Activated CD4-positive, alpha-beta T cell treated with anti-CD3 and anti-CD28 coated beads, Interleukin-2, amount 10 ng/mL, durations not matched to agents 7 days and 5 days (primary cell): ENCODE measurements at regions not wholly inside any gene's neighbourhood (a gene's known extent, or its start where the extent isn't known, plus 50 kb on each side); places are given as distances from the start of the nearest gene placed in this dataset.
A peak's percentile ranks its signal among the peaks of the same experiment; 100 is the strongest.

ENCODE experiments used
- CTCF ChIA-PET: fragments of 350-600 bp; sonication (Branson Sonifier 250); formaldehyde crosslinking; loops from one replicate; lab custom pipeline; 2021; ENCODE audit warnings: antibody characterized with exemption; lab: Charles Lee
- POLR2A ChIA-PET: fragments of 350-600 bp; sonication (Branson Sonifier 250); formaldehyde crosslinking; loops from one replicate; lab custom pipeline; 2021; ENCODE audit warnings: antibody characterized with exemption; lab: Charles Lee
- DNase-seq: peaks from one replicate; pipeline ENCODE4 v3.0.0-alpha.2; 2020
- H3K27ac Mint-ChIP-seq: one replicate; pipeline ENCODE4 v1.8.0; 2021; ENCODE audit warnings: mild to moderate bottlenecking, moderate library complexity, mixed read lengths
- H3K27me3 Mint-ChIP-seq: one replicate; pipeline ENCODE4 v1.8.0; 2021; ENCODE audit warnings: mixed read lengths
- H3K36me3 Mint-ChIP-seq: one replicate; pipeline ENCODE4 v1.8.0; 2021; ENCODE audit warnings: low read depth, mixed read lengths
- H3K4me1 Mint-ChIP-seq: one replicate; pipeline ENCODE4 v1.8.0; 2021; ENCODE audit warnings: mixed read lengths
- H3K4me3 Mint-ChIP-seq: one replicate; pipeline ENCODE4 v1.8.0; 2021; ENCODE audit warnings: mild to moderate bottlenecking, moderate library complexity, mixed read lengths
- H3K9me3 Mint-ChIP-seq: one replicate; pipeline ENCODE4 v1.8.0; 2021; ENCODE audit warnings: mixed read lengths

DNA sequence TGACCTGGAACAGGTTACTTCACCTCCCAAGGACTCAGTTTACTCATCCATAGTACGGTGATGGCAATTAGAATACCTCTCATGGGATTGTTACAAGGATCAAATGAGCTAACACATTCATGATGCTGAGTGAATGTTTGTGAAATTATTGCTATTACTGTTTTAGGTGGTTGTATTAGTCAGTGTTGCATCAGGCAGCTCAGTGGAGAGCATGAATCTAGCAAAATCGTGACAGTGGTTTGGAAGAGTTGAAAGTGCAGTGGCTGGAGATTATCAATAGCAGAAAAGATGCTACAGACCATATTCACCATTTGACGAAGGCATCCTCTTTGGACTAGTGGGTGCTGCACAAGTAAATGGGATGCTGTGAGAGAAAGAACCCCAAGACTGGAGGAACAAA, 50.4 kb upstream of the CTNNBL1 start:
- H3K27me3 Mint-ChIP-seq = peaks cover 31% of the 10 kb centered on the region
- no peak overlapping the region for H3K4me3 Mint-ChIP-seq
- ChIA-PET CTCF (interaction anchor here (1.2 kb wide), 1 partner anchor 18 kb away, joined by 3 read pairs; no protein-coding TSS in a partner anchor), POLR2A (no interaction called here)
- H3K4me1 Mint-ChIP-seq = no peaks in the 10 kb centered on the region
- no peak for DNase-seq
- no peak overlapping the region for H3K27ac Mint-ChIP-seq
- no peaks in the 10 kb centered on the region for H3K36me3 Mint-ChIP-seq
- no peaks in the 10 kb centered on the region for H3K9me3 Mint-ChIP-seq

- CTCF ChIA-PET = interaction anchor here (1.2 kb wide), 1 partner anchor 17 kb away, joined by 3 read pairs; no protein-coding TSS in a partner anchor
- H3K27ac Mint-ChIP-seq = no peak overlapping the region
- no peak overlapping the region for H3K4me3 Mint-ChIP-seq
- no peaks in the 10 kb centered on the region for H3K4me1 Mint-ChIP-seq
- no peaks in the 10 kb centered on the region for H3K9me3 Mint-ChIP-seq
- H3K36me3 Mint-ChIP-seq = no peaks in the 10 kb centered on the region
- no peak for DNase-seq
- POLR2A ChIA-PET = no interaction called here
- H3K27me3 Mint-ChIP-seq = peaks cover 30% of the 10 kb centered on the region
Measured at GRCh38 chr20:37642246-37642645, 51.6 kb upstream of the CTNNBL1 start.

- peaks cover 29% of the 10 kb centered on the region for H3K27me3 Mint-ChIP-seq
- peaks cover 2% of the 10 kb centered on the region for H3K9me3 Mint-ChIP-seq
- POLR2A ChIA-PET = no interaction called here
- H3K36me3 Mint-ChIP-seq = no peaks in the 10 kb centered on the region
- H3K27ac Mint-ChIP-seq = no peak overlapping the region
- no peak for DNase-seq
- no peaks in the 10 kb centered on the region for H3K4me1 Mint-ChIP-seq
- H3K4me3 Mint-ChIP-seq = no peak overlapping the region
- CTCF ChIA-PET = interaction anchor here (0.7 kb wide), 1 partner anchor 9 kb away, joined by 3 read pairs; no protein-coding TSS in a partner anchor
Measured at GRCh38 chr20:37640600-37641561, 52.9 kb upstream of the CTNNBL1 start.

DNA sequence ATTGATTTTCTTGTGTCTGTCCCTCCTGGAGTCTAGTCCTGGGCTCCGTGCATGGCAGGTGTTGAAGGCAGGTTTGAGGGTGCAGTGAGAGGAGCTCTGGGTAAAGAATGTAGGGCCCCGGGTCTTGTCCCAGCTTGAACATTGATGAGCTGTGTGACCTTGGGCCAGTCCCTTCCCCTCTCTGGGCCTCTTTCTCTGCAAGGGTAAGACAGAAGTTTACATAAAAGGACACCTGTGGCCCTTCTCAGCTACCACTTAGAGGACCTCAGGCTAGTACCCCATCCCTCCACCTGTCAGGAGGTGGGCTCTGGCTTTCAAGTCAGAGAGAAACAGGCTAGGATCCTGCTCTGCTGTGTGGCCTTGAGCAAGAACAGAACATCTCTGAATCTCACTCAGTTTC, 55.3 kb upstream of the CTNNBL1 start:
- H3K27me3 Mint-ChIP-seq = peaks cover 26% of the 10 kb centered on the region
- POLR2A ChIA-PET = no interaction called here
- H3K4me3 Mint-ChIP-seq = no peak overlapping the region
- H3K4me1 Mint-ChIP-seq = no peaks in the 10 kb centered on the region
- peaks cover 14% of the 10 kb centered on the region for H3K9me3 Mint-ChIP-seq
- no peak for DNase-seq
- CTCF ChIA-PET = interaction anchor here (1.3 kb wide), 1 partner anchor 18 kb away, joined by 3 read pairs; no protein-coding TSS in a partner anchor
- H3K27ac Mint-ChIP-seq = no peak overlapping the region
- no peaks in the 10 kb centered on the region for H3K36me3 Mint-ChIP-seq

GRCh38 chr20:37636977-37637376, 56.9 kb upstream of the CTNNBL1 start:
- H3K27ac Mint-ChIP-seq = no peak overlapping the region
- no peak for DNase-seq
- peaks cover 18% of the 10 kb centered on the region for H3K27me3 Mint-ChIP-seq
- H3K9me3 Mint-ChIP-seq = peaks cover 14% of the 10 kb centered on the region
- no peak overlapping the region for H3K4me3 Mint-ChIP-seq
- ChIA-PET POLR2A (no interaction called here), CTCF (interaction anchor here (0.5 kb wide), 1 partner anchor 1033 kb away, joined by 4 read pairs; no protein-coding TSS in a partner anchor)
- H3K36me3 Mint-ChIP-seq = no peaks in the 10 kb centered on the region
- H3K4me1 Mint-ChIP-seq = no peaks in the 10 kb centered on the region

DNA sequence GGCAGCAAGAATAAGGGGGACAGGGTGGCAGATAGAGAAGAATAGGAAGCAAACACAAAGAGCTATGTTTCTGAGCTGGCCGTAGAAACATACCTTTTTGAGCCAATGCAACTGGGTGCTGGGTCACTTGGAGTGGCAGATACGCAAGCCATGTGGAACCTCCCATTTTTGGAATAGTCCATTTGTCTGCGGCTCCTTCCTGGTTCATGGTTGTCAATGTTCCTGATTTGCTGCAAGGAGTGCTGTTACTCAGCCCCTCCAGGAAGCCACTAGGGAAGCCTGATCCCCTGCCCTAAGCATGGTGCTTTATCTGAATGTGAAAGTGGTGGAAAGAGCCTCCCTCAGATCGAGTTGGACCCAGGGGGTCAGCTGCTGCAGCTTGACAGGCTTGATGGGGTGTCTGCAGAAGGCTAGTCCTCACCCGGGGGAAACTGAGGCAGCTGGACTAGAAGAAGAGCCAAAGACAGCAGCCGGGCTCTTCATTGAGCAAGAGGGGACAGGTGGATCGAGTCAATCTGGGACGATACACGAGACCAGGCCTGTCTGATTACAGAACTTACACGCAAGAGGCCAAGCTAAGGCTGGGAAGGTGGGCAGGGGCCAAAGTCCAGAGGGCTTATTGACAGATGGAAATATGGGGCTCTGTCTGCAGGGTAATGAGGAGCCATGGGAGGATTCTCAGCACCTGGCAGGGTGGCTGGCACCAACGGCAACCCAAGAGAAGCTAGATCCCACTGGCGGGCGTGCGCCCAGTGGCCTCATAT, 57.4 kb upstream of the CTNNBL1 start:
- DNase-seq = no peak
- no peaks in the 10 kb centered on the region for H3K4me1 Mint-ChIP-seq
- ChIA-PET CTCF (no interaction called here), POLR2A (no interaction called here)
- peaks cover 14% of the 10 kb centered on the region for H3K9me3 Mint-ChIP-seq
- no peaks in the 10 kb centered on the region for H3K36me3 Mint-ChIP-seq
- H3K4me3 Mint-ChIP-seq = no peak overlapping the region
- H3K27me3 Mint-ChIP-seq = peaks cover 15% of the 10 kb centered on the region
- H3K27ac Mint-ChIP-seq = no peak overlapping the region

DNA sequence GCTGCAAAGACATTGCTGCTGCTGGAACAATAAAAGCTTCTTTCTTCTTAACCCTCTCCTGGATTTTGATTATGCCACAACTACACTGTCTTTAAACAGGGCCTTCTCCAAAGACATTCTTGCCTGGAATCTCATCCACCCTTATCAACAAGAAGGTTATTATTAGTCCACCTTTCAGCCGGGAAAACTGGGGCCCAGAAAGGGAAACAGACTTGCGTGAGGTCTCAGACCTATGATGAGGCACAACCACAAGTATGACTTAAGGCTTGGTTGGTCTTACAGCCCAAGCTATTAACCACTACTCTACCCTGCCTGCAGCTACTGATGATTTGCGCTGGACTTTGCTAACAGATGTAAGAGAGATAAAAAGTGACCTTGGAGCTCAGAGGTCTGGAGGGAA, 62.8 kb upstream of the CTNNBL1 start:
- H3K27ac Mint-ChIP-seq = no peak overlapping the region
- DNase-seq = no peak
- no peak overlapping the region for H3K4me3 Mint-ChIP-seq
- no peaks in the 10 kb centered on the region for H3K4me1 Mint-ChIP-seq
- peaks cover 25% of the 10 kb centered on the region for H3K27me3 Mint-ChIP-seq
- POLR2A ChIA-PET = no interaction called here
- H3K9me3 Mint-ChIP-seq = peaks cover 14% of the 10 kb centered on the region
- H3K36me3 Mint-ChIP-seq = no peaks in the 10 kb centered on the region
- CTCF ChIA-PET = interaction anchor here (1.3 kb wide), 1 partner anchor 15 kb away, joined by 4 read pairs; no protein-coding TSS in a partner anchor

DNA sequence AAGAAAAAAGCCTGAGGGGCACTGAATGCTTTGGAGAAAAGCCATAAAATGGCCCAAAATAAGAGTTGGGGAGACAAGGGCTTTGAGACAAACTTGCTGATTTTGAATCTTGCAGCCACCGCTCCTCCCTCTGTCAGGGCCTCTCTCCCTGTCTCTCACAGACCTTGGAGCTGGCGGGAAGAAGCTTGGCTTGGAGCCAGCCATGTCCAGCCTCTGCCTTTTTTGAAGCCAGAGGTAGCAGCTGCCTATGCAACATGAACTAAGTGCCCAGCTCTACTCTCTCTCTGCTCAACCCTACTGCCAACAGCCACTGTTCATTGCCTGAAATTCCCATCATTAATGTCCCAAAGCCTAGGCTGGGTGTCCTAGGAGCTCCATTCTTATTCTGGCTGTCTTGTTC, 63.7 kb upstream of the CTNNBL1 start:
- DNase-seq = no peak
- ChIA-PET CTCF (interaction anchor here (1.3 kb wide), 1 partner anchor 14 kb away, joined by 4 read pairs; no protein-coding TSS in a partner anchor), POLR2A (no interaction called here)
- H3K4me3 Mint-ChIP-seq = no peak overlapping the region
- no peaks in the 10 kb centered on the region for H3K4me1 Mint-ChIP-seq
- peaks cover 27% of the 10 kb centered on the region for H3K27me3 Mint-ChIP-seq
- no peaks in the 10 kb centered on the region for H3K36me3 Mint-ChIP-seq
- peaks cover 7% of the 10 kb centered on the region for H3K9me3 Mint-ChIP-seq
- H3K27ac Mint-ChIP-seq = no peak overlapping the region

DNA sequence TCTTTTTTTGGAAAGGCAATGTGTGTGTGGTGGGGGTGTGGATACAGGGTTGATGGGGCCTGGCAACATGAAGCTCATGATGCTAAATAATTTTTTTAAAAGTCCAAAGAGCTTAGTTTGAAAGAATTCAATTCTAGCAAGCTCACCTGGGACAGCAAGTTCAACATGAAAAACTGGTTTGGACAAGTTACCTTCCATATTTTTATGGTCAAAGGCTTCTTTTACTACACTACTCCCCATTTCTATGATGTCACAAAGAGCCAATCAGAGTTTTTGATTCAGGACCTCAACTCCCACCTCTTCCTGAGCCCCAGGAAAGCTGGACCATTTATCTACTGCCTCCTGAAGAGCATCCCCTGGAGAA, 66.1 kb upstream of the CTNNBL1 start:
- no peak overlapping the region for H3K4me3 Mint-ChIP-seq
- POLR2A ChIA-PET = no interaction called here
- DNase-seq = no peak
- no peaks in the 10 kb centered on the region for H3K4me1 Mint-ChIP-seq
- peaks cover 27% of the 10 kb centered on the region for H3K27me3 Mint-ChIP-seq
- no peaks in the 10 kb centered on the region for H3K9me3 Mint-ChIP-seq
- CTCF ChIA-PET = no interaction called here
- H3K27ac Mint-ChIP-seq = no peak overlapping the region
- H3K36me3 Mint-ChIP-seq = no peaks in the 10 kb centered on the region

DNA sequence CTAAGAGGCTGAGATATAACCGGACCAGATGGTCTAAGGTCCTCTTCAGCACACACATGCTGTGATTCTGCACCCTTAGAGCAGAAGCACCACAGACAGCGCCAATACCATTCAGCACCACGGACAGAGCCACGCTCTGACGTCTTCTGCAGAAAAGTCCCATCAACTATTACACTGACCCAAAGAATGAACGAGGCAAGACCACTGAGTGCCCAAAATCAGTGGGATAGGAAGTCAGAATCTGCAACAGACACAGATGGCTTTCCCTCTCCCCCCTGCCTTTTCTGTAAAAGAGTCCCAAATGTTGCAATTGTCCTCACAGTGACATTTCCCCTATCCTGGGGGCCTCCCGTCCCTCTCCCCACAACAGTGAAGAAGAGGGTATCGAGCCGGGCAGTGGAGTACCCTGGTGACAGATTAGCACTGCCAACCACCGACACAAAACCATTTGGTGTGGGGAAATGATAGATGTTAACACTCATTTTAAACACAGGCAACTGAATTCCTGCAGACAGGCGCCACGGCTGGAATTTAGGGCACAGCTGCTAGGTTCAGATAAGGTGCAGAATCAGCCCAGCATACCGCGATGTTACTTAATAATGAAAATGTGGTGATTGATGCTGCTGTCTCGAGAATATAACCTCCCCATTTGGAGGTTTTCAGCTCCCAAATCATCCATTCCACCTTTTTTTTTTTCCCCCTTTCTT, 66.6 kb upstream of the CTNNBL1 start:
- H3K27ac Mint-ChIP-seq = no peak overlapping the region
- H3K4me3 Mint-ChIP-seq = no peak overlapping the region
- H3K36me3 Mint-ChIP-seq = no peaks in the 10 kb centered on the region
- ChIA-PET CTCF (no interaction called here), POLR2A (no interaction called here)
- DNase-seq = peak; percentile 55
- peaks cover 27% of the 10 kb centered on the region for H3K27me3 Mint-ChIP-seq
- no peaks in the 10 kb centered on the region for H3K9me3 Mint-ChIP-seq
- H3K4me1 Mint-ChIP-seq = no peaks in the 10 kb centered on the region

DNA sequence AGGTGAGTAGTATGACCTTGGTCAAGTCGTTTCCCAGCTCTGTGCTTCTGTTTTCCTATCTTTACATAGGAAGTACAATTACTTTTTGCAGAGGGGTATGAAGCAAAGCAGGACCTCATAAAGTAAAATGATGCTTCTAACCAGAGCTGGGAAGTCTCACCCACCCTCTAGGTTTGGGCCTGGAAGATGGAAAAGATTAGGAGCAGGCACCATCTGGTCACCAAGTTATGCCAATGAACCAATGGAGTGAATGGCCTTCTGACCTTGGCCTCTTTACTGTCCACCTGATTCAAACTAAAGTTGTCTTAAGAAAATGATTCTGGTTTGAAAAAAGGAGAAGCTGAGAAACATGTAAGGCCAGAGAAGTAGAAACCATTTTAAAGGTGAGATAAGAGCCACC, 68.9 kb upstream of the CTNNBL1 start:
- Mint-ChIP-seq H3K9me3 (no peaks in the 10 kb centered on the region), H3K4me1 (no peaks in the 10 kb centered on the region), H3K4me3 (no peak overlapping the region), H3K27ac (no peak overlapping the region), H3K27me3 (peaks cover 30% of the 10 kb centered on the region), H3K36me3 (no peaks in the 10 kb centered on the region)
- ChIA-PET CTCF (interaction anchor here (1.3 kb wide), 1 partner anchor 18 kb away, joined by 3 read pairs; no protein-coding TSS in a partner anchor), POLR2A (no interaction called here)
- DNase-seq = no peak

DNA sequence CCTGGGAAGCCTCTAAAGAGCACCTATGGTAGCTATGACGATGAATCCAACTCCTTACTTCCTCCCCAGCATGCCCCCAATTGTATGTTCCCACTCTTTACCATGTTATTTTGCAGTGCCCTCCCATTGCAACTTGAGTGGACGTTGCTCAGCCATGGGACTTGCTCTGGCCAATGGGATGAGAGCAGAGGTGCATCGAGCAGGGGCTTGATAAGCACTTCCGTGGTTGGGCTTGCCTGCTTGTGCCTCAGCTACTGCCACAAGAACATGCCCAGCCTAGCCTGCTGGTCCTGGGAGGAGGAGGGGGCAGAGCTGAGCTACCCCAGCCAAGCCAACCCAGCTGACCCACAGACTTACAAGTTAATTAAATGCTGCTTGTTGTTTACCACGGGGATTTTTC, 71.1 kb upstream of the CTNNBL1 start:
- Mint-ChIP-seq H3K27ac (no peak overlapping the region), H3K4me1 (no peaks in the 10 kb centered on the region), H3K4me3 (no peak overlapping the region), H3K27me3 (peaks cover 20% of the 10 kb centered on the region), H3K36me3 (no peaks in the 10 kb centered on the region), H3K9me3 (no peaks in the 10 kb centered on the region)
- ChIA-PET POLR2A (no interaction called here), CTCF (interaction anchor here (1.0 kb wide), 1 partner anchor 15 kb away, joined by 3 read pairs; no protein-coding TSS in a partner anchor)
- no peak for DNase-seq
